A673 (cell line): ENCODE measurements at regions not wholly inside any gene's neighbourhood (a gene's known extent, or its start where the extent isn't known, plus 50 kb on each side); places are given as distances from the start of the nearest gene placed in this dataset.

Experiments
- BruUV-seq: library from RNA; stranded (reverse); fragments of 400-500 nt; replicated peaks from 2 replicates; lab custom pipeline; 2021; lab: Mats Ljungman, UMichigan
- CTCF ChIA-PET: fragments of 300-600 bp; sonication (Branson Sonifier 250); formaldehyde crosslinking; loops from one replicate; lab custom pipeline; 2022; ENCODE audit warnings: antibody characterized with exemption; lab: Charles Lee
- POLR2A ChIA-PET: fragments of 300-600 bp; sonication (Branson Sonifier 250); formaldehyde crosslinking; loops from one replicate; lab custom pipeline; 2022; ENCODE audit warnings: antibody characterized with exemption; ENCODE audit not compliant: low non-redundant PET; lab: Charles Lee
- DNase-seq: peaks from one replicate; pipeline ENCODE4 v3.0.0-alpha.2; 2015; ENCODE audit warnings: low spot score
- H3K27ac ChIP-seq: fragments of 200-600 bp; sonication (generic); 2 replicates; pipeline ENCODE4 v1.5.1; 2016; ENCODE audit warnings: mixed run types, low read depth, mild to moderate bottlenecking, mixed read lengths, antibody characterized with exemption, low read length; ENCODE audit not compliant: poor library complexity, severe bottlenecking
- H3K27me3 ChIP-seq: fragments of 200-600 bp; sonication (generic); replicated peaks from 2 replicates; pipeline ENCODE4 v1.6.1; 2017; ENCODE audit warnings: mixed run types, low read depth, mild to moderate bottlenecking, mixed read lengths, antibody characterized with exemption, low read length; ENCODE audit not compliant: insufficient read depth, poor library complexity
- H3K36me3 ChIP-seq: fragments of 200-600 bp; sonication (generic); 2 replicates; pipeline ENCODE4 v1.6.1; 2016; ENCODE audit warnings: mixed run types, mild to moderate bottlenecking, mixed read lengths, antibody characterized with exemption, low read length; ENCODE audit not compliant: insufficient read depth, poor library complexity, severe bottlenecking
- H3K4me1 ChIP-seq: fragments of 200-600 bp; sonication (generic); 2 replicates; pipeline ENCODE4 v1.6.1; 2017; ENCODE audit warnings: mixed run types, mild to moderate bottlenecking, mixed read lengths, antibody characterized with exemption, low read length; ENCODE audit not compliant: insufficient read depth, poor library complexity, severe bottlenecking
- H3K4me3 ChIP-seq: fragments of 200-600 bp; sonication (generic); 2 replicates; pipeline ENCODE4 v1.5.1; 2016; ENCODE audit warnings: low read depth, mixed run types, mild to moderate bottlenecking, mixed read lengths, low read length; ENCODE audit not compliant: poor library complexity, severe bottlenecking
- H3K9me3 ChIP-seq: fragments of 200-600 bp; sonication (generic); 2 replicates; pipeline ENCODE4 v1.6.1; 2016; ENCODE audit warnings: mixed run types, low read depth, mild to moderate bottlenecking, mixed read lengths, antibody characterized with exemption, low read length; ENCODE audit not compliant: poor library complexity, severe bottlenecking
- CTCF ChIP-seq: fragments of 300-800, 200-600 bp; sonication (generic); conservative IDR thresholded peaks from 2 replicates; pipeline ENCODE4 v1.5.1; 2017; ENCODE audit warnings: low read depth, mild to moderate bottlenecking, antibody characterized with exemption, low read length, moderate library complexity, mixed read lengths
- EZH2 ChIP-seq: fragments of 200-600 bp; sonication (generic); IDR thresholded peaks from 2 replicates; pipeline ENCODE4 v1.6.1; 2017; ENCODE audit warnings: borderline replicate concordance, low read depth, mild to moderate bottlenecking, mixed read lengths, antibody characterized with exemption, low read length; ENCODE audit not compliant: poor library complexity, severe bottlenecking
- intact Hi-C: fragments of 100-400 bp; cut with micrococcal nuclease; formaldehyde crosslinking; loops from one replicate; pipeline ENCODE4 v1.10.0; 2022; ENCODE audit not compliant: unreplicated experiment

- H3K4me3 ChIP-seq: no peak overlapping the region
- H3K4me1 ChIP-seq: peaks cover 41% of the 10 kb centered on the region
- peak; percentile 42 for DNase-seq
- no peaks in the 10 kb centered on the region for H3K36me3 ChIP-seq
- H3K9me3 ChIP-seq: no peaks in the 10 kb centered on the region
- POLR2A ChIA-PET: no interaction called here
- intact Hi-C loops: no loop called here
- TF ChIP-seq EZH2: no peak
- no peak for TF ChIP-seq CTCF
- peak overlapping the region; percentile 95 for H3K27ac ChIP-seq
- BruUV-seq: TSS peak; percentile 94
- CTCF ChIA-PET: no interaction called here
- H3K27me3 ChIP-seq: no peaks in the 10 kb centered on the region
These were observed 49.9 kb upstream of the RTN4 start for GRCh38 chr2:55099878-55100820.
